NCI-H128 (cell line): ENCODE measurements at regions not wholly inside any gene's neighbourhood (a gene's known extent, or its start where the extent isn't known, plus 50 kb on each side); places are given as distances from the start of the nearest gene placed in this dataset.
"Not testable (repeated sequence)": the region's sequence is repeated elsewhere in the genome, so short reads cannot be mapped to it uniquely, and the experiment has no call there.

ENCODE experiments used
- DNase-seq: peaks from one replicate; lab custom pipeline; 2025; ENCODE audit not compliant: unreplicated experiment; lab: John Stamatoyannopoulos, UW

DNA sequence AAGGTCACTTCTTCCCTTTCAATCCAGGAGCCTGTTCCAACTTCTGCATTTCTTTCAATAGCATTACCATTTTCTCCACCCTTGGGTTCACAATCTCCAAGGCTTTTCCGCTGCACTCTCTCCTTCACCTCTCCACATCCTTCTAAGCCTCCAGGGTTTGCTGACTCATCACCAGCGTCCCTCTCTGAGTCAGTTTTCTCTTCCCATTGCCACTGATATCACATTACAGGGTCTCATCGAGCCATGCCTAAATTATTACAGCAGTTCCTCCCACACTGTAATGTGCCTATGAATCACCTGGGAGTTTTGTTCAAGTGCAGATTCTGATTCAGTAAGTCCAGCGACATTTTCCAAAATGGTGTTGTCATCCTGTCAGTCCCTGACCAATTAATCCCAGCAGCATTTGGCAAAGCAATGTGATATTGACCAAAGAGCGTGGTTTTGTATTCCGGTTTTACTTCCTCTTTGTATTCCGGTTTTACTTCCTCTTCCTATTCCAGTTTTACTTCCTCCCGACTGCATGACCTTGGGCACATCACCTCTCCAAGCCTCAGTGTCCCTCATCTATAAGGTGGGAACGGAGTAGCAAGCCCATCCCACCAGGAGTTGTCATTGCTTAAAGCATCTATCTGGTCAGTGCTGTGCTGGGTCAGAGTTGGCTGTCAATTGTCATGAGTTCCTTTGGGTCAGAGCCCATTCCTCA, 208.3 kb upstream of the NBPF12 start:
- not testable (repeated sequence) for DNase-seq

DNA sequence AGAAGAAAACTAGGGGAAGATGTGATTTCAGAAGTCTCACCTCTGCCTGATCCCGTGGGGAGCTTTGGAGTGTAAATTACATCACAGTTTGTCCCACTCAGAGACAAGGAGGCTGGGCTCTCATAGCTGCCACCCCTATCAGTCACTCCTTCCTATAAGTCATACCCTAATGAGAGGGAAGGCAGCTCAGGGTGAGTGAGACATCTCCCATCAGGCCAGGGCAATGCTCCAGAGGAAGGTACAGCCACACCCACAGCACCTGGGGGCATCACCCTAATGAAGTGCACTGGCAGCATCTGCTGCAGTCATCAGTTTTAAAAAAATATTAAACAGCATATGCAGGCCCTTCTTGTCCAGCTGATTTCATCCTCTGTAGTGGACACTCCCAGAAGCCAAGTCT, 223.1 kb upstream of the NBPF12 start:
- not testable (repeated sequence) for DNase-seq

DNA sequence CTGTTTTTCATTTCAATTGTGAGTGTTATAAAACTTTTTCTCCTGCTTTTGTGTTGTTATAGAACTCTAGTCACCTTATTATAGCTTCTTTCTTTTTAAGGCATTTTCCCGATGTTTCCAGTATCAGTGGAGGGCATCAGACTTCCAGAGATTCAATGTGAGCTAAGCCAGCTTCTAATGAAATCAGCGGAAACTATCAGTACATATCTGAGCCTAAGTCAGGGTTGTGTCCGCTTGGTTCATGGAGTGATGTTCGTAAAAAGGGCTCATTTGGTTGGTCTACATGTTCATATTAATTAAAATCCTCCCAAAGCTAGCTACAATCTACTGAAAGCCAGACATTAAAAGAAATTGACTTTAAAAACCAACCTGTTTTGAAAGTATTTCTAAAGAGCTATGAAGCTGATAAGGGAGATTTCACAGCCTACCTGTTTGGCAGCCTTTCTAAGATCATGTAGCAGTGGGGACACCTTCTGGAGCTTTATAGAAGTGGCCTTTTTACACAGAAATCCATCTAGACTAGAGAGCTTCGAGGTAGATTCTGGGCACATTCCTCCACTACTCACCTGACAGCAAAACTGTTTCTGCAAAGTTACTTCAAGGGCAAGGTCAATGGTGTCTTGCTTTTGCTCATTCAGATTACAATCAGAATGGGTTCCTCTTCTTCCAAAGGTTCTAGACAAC, 227.1 kb upstream of the NBPF12 start:
- DNase-seq: peak; percentile 7

DNA sequence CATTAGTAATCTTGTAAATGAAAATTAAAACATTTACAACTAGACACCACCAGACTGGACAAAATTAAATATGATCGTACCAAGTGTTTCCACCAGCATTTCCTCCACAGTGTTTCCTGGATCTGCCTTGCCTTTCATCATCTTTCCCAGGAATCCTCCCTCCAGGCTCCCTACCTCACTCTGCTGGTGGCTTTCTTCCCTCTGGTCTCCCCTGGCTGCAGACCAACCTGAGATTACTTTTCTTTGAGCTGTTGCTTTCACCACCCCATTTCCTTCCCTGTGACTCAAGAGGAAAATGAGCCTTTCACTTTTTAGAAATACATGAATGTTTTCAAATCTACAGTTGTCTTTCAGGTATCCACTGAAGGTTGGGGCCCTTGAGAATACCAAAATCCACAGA, 228.8 kb upstream of the NBPF12 start:
- not testable (repeated sequence) for DNase-seq

DNA sequence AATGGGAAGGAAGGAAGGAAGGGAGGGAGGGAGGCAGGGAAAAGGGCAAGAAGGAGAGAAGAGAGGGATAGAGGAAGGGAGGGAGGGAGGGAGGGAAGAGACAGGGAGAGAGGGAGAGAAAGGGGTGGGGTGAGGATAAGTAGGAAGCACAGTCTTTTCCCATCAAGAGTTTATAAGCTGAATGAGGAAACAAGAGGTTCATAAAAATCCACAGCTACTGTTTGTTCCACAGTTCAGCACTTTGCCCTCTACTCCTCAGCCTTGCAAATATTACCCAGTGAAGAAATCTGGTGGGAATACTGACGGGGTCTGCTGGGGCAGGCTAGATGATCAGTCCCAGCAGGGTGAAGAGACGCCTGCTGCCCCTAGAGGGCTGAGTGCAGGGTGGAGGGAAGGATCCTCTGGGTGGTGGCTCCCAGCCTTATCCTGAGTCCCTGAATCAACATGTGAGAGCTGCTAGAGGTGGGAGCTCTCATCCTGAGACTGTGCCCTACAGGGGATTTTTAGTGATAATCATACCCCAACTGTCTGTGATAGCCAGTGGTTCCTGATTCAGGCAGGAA, 233.9 kb upstream of the NBPF12 start:
- not testable (repeated sequence) for DNase-seq

DNA sequence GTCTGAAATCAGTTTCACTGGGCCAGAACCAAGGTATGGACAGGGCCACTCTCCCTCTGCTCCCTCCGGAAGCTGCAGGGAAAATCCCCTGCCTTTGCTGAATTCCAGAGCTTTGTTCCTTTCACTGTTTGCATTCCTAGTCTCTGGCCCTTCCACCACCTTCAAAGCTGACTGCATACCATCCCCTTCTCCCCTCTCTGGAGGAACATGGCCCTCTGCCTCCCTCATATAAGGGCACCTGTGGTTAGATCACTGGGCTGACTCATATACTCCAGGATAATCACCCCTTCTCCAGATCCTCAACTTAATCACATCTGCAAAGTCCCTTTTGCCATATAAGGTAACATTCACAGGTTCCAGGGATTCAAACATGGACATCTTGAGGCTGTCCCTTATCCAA, 236.8 kb upstream of the NBPF12 start:
- not testable (repeated sequence) for DNase-seq

DNA sequence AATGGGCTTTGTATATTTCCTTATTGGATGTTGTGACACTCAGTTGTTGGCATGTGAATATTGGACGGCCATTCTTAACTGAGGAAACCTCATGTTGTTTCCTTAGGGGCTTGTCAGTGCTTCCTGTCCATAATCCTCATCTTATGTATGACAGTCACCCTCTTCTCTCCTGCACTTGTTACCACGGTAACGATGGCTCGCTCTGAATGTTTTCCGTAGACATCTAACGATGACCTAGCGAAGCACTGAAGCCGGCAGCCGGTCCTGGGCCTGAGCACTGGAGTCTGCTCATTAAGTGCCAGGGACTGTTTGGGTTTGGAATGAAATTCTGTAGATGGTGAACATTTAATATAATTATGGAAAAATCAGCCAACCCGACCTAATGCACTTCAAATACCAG, 242.7 kb upstream of the NBPF12 start:
- DNase-seq: not testable (repeated sequence)

DNA sequence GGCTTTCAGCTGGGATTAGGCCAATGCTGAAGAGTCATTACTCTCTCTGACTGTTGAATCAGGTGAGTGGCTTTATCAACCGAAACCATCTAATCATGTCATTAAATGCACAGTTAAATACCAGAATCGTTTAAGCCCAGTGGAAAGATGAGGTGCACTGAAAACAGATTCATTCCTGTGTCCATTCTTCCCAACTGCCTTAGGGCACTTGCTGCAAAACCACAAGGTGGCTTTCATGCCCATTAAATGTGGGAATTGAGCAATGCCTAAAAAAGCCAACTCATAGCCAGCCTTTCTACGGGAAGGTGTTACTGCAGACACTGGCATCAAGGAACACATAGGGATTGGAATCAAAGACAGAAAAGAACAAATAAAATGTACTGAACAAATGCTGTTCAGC, 246.3 kb upstream of the NBPF12 start:
- not testable (repeated sequence) for DNase-seq

DNA sequence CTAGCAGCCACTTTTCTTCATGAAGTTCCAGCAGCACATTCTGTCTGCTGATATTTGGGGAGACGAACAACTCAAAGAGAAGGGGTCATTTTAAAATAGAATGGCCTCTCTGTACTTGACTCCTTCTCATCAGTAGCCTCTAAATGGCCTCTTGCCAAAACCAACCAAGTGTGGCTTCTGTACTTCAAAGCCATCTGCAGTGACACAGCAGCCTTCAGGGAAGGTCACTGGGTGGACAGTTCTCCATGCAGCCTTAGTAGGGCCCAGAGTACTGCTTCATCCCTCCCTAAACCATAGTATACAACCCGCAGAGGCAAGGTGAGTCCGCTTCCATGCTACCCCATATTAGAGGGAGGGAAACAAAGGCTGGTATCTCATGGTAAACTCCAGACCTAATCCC, 249.2 kb upstream of the NBPF12 start:
- DNase-seq: not testable (repeated sequence)

DNA sequence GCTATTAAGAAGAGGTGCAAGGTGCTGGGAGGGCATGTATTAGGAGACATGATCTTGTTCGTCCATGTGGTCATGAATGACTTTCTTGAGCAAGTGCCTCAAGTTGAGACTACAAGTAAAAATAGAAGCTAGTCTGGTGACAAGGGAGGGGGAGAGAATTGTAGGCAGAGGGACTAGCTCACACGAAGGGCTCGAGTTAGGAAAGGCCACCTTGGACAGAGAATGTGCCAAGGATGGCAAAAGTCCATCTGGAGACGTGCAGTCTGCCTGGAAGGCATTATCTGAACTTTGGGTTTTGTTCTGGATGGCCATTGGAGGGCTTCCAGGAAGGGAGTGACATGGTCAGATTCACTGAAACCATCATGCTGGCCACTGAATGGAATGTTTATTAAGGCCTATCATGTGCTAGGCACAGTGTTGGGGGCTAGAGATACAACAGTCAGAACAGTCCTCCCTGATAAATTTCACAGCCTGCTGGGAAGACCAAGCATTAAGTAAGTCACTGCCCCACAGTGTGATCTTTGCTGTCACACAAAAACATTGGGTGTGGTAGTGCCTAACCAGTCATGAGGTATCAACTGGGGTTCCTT, 251.3 kb upstream of the NBPF12 start:
- not testable (repeated sequence) for DNase-seq

DNA sequence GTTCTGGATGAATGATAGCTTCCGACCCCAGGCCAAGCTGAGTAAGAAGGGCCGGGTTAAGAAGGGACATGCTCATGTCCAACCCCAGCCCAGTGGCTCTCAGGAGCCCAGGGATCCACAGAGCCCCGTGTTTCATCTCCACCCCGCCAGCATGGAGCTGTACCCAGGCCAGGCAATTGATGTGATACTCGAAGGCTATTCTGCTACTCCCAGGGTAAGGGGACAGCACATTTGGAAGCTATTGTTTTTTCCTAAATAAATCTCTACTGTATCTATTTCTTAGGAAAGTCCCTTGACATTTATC, 255.0 kb upstream of the NBPF12 start:
- not testable (repeated sequence) for DNase-seq

DNA sequence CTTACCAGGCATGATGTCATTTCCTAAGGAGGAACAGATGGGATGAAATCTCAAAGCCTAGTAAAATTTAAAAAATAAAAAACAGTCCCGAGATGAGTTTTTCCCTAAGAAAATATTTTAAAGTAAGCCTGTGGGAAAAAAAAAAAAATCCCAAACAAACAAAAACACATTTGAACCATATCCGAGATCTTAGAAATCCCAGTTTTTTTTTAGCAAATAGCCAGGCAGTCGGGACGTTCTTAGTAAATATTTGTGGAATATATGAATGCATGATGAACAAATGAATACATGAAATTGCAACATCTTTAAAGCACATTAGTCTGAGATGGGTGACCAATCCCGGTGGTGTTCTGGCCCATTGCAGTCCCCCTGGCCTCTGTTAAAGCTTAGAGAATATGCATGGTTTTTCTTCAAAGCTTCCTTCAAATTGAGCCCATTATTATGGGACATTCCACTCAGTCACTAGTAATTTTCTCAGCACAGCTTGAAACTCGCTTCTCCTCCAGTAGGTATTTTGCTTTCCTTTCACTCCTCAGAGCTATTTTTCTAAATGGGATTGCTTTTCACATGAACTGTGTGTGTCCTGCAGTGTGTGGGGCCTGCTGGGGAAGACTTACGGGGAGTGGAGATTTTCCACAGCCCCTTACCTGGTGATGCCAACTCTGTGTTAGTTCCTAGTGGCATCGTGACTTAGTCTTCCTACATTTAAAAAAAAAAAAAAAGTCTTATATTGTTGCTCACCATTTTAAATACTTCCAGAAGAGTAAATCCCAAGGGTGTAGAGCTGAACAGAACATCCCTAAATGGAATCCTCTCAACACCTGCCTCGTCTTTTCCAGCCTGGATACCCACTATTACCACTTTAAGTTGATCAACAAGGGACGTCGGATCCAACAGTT, 255.6 kb upstream of the NBPF12 start:
- not testable (repeated sequence) for DNase-seq

DNA sequence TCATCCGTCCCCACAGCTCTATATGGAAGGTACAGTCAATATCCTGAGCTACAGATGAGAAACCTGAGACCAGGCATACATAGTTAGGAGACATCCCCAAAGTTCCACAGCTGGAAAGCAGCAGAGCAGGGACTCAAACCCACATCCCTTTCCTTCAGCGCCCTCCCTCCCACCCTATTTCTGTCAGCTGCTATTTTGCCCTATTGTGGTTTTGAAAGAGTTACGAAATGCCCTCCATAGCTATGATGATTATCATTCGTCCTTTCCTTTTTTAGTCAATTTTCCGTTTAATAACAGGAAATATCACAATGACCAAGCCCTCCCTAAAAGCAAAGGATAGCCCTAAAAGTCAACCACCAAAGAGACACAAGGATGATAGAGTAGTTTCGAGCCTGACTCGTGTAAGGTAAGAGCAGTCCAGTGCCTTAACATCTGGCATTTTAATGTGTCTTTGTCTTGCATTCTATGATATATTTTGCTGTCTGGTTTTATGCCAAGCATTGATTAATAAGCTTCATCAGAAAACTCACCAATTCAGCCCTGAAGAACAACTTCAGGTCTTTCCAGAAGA, 264.3 kb upstream of the NBPF12 start:
- DNase-seq: not testable (repeated sequence)

DNA sequence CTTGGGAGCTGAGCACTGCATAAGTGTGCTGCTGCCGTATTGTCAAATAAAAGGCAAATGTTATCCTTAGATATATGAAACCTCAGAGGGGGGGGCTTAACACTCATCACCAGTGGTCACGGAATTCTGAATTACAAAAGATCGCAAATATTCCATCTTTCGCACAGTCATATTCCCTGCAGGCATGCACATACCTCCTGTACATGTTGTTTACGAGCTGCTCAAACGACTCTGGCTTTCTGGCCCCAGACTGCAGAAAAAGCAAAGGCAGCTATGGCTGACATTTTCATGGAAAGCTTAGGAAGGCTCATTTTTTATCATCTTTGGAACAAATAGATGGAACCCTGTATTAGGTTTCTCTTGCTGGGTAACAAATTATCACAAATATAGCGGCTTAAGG, 265.5 kb upstream of the NBPF12 start:
- DNase-seq: not testable (repeated sequence)

DNA sequence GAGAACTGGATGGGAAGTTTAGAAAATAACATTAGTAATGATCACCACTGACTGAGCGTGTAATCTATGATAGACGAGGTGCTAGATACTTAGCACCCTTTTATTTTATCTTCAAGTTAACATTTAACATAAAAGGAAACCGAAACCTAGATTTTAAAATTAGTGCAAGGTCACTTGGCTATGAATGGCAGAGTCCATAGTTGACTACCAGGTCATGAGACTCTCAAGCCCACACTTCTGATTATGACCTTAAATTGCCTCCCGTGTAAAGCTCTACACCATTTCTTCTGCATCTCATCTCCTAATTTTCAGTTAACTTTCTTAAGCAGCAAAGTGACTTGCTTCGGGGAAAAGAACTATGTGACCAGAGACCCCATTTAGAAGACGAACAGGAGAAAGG, 266.5 kb upstream of the NBPF12 start:
- not testable (repeated sequence) for DNase-seq

DNA sequence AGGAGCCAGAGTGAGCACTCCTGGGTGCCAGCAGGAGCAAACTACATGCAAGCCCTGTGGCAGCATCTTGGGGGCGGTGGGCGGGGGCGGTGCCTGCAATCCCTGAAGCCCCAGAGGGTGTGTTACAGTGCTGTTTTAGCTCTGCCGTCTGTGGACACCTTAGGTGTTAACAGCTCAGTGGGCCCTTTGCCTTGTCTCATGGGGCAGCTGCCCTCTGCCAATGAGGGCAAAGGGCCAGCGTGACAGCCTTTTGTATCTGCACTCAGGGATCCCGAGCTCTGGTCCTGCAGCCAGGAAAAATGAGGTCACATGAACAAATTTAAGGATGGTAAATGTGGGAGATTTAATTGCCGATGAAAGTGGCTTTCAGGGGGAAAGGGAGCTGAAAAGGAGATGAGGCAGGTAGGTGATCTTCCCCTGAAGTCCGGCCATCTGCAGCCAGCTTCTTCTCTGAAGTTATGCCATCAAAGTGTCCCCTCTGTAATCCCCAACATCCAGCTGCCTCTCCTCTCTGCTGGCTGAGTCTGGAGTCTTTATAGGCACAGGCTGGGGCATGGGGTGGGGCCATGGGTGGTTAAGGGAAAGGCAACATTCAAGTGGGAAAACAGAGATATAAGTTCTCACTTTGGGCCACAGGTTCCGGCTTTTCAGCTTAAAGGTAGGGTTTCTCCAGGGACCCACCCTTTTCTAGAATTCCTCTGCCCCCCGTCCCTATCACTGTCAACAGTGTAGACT, 267.1 kb upstream of the NBPF12 start:
- DNase-seq: not testable (repeated sequence)

DNA sequence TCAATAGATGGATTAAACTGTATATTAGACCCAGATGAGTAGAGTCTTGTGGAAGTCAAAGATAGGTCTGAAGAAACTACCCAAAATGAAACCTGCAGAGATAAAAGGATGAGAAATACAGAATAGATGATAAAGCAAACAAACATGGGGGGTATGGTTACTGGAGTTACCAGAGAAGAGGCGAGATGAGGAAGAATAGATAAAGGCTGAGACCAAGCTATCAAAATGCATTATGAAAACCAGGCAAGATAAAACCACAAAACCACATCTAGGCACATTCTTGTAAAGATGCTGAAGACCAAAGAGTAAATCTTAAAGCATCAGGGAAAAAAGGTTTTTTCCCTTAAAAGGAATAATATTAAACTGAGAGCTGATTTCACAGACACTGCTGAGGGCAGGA, 271.8 kb upstream of the NBPF12 start:
- not testable (repeated sequence) for DNase-seq

DNA sequence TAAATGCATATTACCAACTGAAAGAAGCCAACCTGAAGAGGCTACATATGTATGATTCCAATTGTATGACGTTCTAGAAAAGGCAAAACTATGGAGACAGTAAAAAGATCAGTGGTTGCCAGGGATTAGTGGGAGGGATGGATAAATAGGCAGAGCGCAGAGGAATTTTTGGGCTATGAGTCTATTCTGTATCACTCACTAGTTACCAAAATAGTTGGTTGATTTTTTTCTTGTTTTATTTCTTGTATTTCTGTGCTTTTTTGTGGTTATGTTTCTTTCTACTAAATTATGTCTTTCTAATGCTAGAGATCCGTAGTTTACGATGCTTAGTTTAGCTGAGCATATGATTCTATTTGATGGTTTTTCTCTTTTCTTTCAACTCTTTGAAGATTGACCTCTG, 277.9 kb upstream of the NBPF12 start:
- DNase-seq: not testable (repeated sequence)

DNA sequence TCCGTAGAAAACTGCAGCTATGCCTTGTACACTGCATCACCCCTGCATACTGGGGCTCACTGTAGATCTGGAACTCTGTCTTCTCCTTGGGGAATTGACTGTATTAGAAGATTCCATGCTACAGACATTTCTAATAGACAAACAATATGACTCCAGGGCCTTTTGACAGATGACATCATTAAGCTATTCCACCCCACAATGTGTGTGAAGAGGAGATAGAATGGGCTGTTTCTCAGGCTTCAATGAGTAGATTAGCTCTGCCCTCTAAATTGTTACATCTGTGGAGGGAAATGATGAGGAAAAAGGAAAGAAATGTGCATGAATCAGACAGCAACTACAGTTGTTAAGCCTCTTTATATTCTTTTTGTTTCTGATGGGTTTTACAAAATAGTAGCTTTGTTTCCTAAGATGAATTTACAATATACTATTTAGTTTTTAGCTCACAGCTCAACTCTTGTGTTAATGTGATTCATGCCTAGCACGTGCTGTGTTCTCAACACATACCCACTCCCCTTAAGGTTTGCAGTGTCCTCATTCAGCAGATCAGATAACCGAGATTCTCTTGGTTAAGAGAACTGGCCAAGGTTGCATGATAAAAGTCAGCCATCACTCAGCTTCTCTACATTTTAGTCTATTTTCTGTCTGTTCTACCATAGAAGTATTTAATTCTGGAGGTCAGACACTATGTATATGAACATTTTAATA, 281.6 kb upstream of the NBPF12 start:
- DNase-seq: not testable (repeated sequence)
